ENCODE measurements at regions not wholly inside any gene's neighbourhood (a gene's known extent, or its start where the extent isn't known, plus 50 kb on each side); places are given as distances from the start of the nearest gene placed in this dataset.

GRCh38 chr4:41480896-41481311 is 57.1 kb upstream of the LIMCH1 start:
- H3K4me1 Mint-ChIP-seq (ENCODE audit: unreplicated experiment): peaks cover 12% of the 10 kb centered on the region
- H3K4me3 Mint-ChIP-seq (ENCODE audit: unreplicated experiment): no peak overlapping the region
- H3K36me3 Mint-ChIP-seq (ENCODE audit: low read depth, unreplicated experiment): peaks cover 3% of the 10 kb centered on the region
- no peak overlapping the region for H3K27ac Mint-ChIP-seq (ENCODE audit: unreplicated experiment)
- no peaks in the 10 kb centered on the region for H3K9me3 Mint-ChIP-seq (ENCODE audit: unreplicated experiment)
- DNase-seq (ENCODE audit: low spot score): no peak
- TF ChIP-seq CTCF (IDR thresholded peaks at IDR 0.05; ENCODE audit: unreplicated experiment): no peak
- H3K27me3 Mint-ChIP-seq (ENCODE audit: unreplicated experiment): no peaks in the 10 kb centered on the region

GRCh38 chr4:41483771-41484170 is 54.2 kb upstream of the LIMCH1 start:
- H3K27me3 Mint-ChIP-seq (ENCODE audit: unreplicated experiment): no peaks in the 10 kb centered on the region
- H3K4me3 Mint-ChIP-seq (ENCODE audit: unreplicated experiment): no peak overlapping the region
- no peaks in the 10 kb centered on the region for H3K9me3 Mint-ChIP-seq (ENCODE audit: unreplicated experiment)
- peaks cover 3% of the 10 kb centered on the region for H3K36me3 Mint-ChIP-seq (ENCODE audit: low read depth, unreplicated experiment)
- peaks cover 10% of the 10 kb centered on the region for H3K4me1 Mint-ChIP-seq (ENCODE audit: unreplicated experiment)
- no peak for TF ChIP-seq CTCF (IDR thresholded peaks at IDR 0.05; ENCODE audit: unreplicated experiment)
- DNase-seq (ENCODE audit: low spot score): no peak
- no peak overlapping the region for H3K27ac Mint-ChIP-seq (ENCODE audit: unreplicated experiment)

GRCh38 chr4:41485041-41485440 is 52.9 kb upstream of the LIMCH1 start:
- no peak for TF ChIP-seq CTCF (IDR thresholded peaks at IDR 0.05; ENCODE audit: unreplicated experiment)
- Mint-ChIP-seq H3K27me3 (ENCODE audit: unreplicated experiment) (no peaks in the 10 kb centered on the region), H3K9me3 (ENCODE audit: unreplicated experiment) (no peaks in the 10 kb centered on the region), H3K4me3 (ENCODE audit: unreplicated experiment) (no peak overlapping the region), H3K36me3 (ENCODE audit: low read depth, unreplicated experiment) (peaks cover 6% of the 10 kb centered on the region), H3K4me1 (ENCODE audit: unreplicated experiment) (peaks cover 10% of the 10 kb centered on the region), H3K27ac (ENCODE audit: unreplicated experiment) (no peak overlapping the region)
- no peak for DNase-seq (ENCODE audit: low spot score)

- no peak for DNase-seq (ENCODE audit: low spot score)
- no peaks in the 10 kb centered on the region for H3K27me3 Mint-ChIP-seq (ENCODE audit: unreplicated experiment)
- H3K27ac Mint-ChIP-seq (ENCODE audit: unreplicated experiment): no peak overlapping the region
- peaks cover 18% of the 10 kb centered on the region for H3K36me3 Mint-ChIP-seq (ENCODE audit: low read depth, unreplicated experiment)
- TF ChIP-seq CTCF (IDR thresholded peaks at IDR 0.05; ENCODE audit: unreplicated experiment): no peak
- H3K4me1 Mint-ChIP-seq (ENCODE audit: unreplicated experiment): peaks cover 10% of the 10 kb centered on the region
- no peak overlapping the region for H3K4me3 Mint-ChIP-seq (ENCODE audit: unreplicated experiment)
- peaks cover 6% of the 10 kb centered on the region for H3K9me3 Mint-ChIP-seq (ENCODE audit: unreplicated experiment)
Measured at GRCh38 chr4:41487868-41488440, 50.0 kb upstream of the LIMCH1 start.
